ENCODE measurements at regions not wholly inside any gene's neighbourhood (a gene's known extent, or its start where the extent isn't known, plus 50 kb on each side); places are given as distances from the start of the nearest gene placed in this dataset.

DNA sequence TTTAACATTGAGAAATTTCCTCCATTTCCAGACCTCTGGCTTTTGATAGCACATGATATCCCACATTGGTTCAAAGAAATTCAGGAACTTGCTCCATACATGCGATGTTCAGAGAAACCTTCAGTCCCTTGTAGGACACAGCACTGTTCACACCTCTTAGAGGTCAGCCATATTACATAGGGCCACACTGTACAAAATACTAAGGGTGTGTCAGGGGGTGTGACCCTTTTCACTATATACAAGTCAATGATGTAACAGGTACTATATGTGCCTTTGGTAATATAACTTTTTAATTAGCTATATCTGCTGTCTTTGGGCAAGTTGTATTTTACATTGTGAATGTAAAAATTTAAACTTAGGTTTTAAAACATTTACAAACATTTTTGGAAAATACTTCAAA, 505.5 kb downstream of the ENC1 start:
- ATAC-seq (no peak), DNase-seq (no peak)
- H3K4me3 Mint-ChIP-seq = no peak overlapping the region
- H3K27me3 Mint-ChIP-seq = peaks cover 7 to 33% (median 11%) of the 10 kb centered on the region in 5 donors
- no peak overlapping the region for H3K27ac Mint-ChIP-seq
- H3K9me3 Mint-ChIP-seq = no peaks in the 10 kb centered on the region
- no peaks in the 10 kb centered on the region for H3K4me1 Mint-ChIP-seq
- POLR2A ChIA-PET = no interaction called here
- no peaks in the 10 kb centered on the region for H3K36me3 Mint-ChIP-seq

DNA sequence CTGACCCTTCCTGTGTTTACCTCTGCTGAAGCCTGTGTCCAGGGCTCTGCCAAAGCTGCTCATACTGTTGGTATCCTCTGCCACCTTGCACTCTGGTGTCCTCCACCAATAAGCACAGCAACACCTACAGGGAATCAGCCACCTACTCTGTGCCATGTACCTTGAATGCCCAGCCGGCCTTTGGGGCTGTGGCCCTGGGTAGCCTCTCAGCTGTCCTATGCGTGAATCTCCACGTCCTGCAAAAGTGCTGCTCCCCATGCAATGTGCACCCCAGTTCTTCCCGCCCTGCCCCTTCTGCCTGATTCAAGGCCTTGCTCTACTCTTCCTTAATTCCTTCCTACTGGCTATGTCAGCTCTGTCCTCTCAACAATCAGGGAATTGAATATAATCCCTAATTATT, 506.5 kb downstream of the ARHGEF28 start:
- DNase-seq = no peak
- Mint-ChIP-seq H3K4me3 (no peak overlapping the region), H3K27ac (peak overlapping the region in 1 of 10 donors; percentile 25), H3K4me1 (no peaks in the 10 kb centered on the region), H3K27me3 (peaks cover 4 to 41% (median 14%) of the 10 kb centered on the region in 5 donors), H3K36me3 (no peaks in the 10 kb centered on the region), H3K9me3 (no peaks in the 10 kb centered on the region)
- no peak for ATAC-seq
- POLR2A ChIA-PET = no interaction called here

DNA sequence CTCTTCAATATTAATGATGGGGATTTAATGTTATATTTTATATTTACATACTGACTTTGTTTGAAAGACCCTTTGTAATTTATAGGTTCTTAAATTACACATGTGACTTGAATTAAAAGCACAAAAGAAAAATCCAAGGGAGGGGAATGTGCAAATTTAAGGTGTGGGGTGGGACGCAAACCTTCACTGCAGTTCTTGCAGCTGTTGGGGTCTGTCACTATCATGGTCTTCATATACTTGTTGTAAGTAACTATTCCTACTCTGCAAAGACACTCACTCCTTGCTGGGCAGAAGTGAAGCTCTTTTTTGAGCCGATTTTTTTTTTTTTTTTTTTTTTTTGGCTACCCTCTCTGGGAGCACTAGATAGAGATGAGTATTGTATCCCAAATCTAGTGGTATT, 505.3 kb downstream of the ARHGEF28 start:
- H3K9me3 Mint-ChIP-seq = no peaks in the 10 kb centered on the region
- ATAC-seq (no peak), DNase-seq (no peak)
- peaks cover 1 to 41% (median 14%) of the 10 kb centered on the region in 5 donors for H3K27me3 Mint-ChIP-seq
- POLR2A ChIA-PET = no interaction called here
- no peak overlapping the region for H3K4me3 Mint-ChIP-seq
- H3K27ac Mint-ChIP-seq = no peak overlapping the region
- H3K4me1 Mint-ChIP-seq = no peaks in the 10 kb centered on the region
- H3K36me3 Mint-ChIP-seq = no peaks in the 10 kb centered on the region

DNA sequence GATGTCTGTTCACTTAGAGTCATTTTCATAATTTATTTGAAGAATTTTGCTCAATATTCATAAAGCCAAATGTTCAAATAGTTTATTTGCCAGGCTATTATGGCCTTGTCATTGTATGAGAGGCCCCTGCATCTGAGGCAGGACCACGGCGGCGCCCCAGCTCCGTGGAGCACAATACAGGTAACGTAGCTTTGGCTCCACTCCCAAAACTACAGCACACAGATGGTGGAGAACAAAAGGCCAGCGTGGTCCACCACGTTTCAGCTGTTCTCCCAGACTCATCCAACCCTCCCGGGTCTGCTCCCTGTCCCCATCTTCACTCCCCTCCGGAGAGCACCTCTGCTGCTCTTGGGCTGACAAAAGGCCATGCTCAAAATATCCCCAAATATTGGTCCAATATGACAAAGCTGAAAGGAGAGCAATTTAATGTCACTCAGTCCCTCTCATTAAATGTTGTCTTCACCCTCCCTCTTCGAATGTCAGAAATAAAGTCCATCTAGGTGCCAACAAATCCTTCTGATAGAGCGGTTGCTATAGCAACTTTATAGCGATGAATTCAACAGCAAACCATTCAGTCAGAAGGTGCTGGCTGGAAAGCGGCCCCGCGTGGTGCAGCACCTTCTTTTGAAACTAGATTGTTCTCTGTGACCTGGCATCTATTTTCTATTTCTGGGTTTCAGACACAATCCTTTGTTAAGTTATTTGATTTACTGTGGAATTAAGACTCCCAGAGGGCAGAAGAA, 504.3 kb downstream of the ARHGEF28 start:
- H3K36me3 Mint-ChIP-seq = no peaks in the 10 kb centered on the region
- H3K27ac Mint-ChIP-seq = no peak overlapping the region
- no peaks in the 10 kb centered on the region for H3K9me3 Mint-ChIP-seq
- no peaks in the 10 kb centered on the region for H3K4me1 Mint-ChIP-seq
- DNase-seq (no peak), ATAC-seq (no peak)
- peaks cover 1 to 41% (median 14%) of the 10 kb centered on the region in 5 donors for H3K27me3 Mint-ChIP-seq
- H3K4me3 Mint-ChIP-seq = no peak overlapping the region
- POLR2A ChIA-PET = no interaction called here

DNA sequence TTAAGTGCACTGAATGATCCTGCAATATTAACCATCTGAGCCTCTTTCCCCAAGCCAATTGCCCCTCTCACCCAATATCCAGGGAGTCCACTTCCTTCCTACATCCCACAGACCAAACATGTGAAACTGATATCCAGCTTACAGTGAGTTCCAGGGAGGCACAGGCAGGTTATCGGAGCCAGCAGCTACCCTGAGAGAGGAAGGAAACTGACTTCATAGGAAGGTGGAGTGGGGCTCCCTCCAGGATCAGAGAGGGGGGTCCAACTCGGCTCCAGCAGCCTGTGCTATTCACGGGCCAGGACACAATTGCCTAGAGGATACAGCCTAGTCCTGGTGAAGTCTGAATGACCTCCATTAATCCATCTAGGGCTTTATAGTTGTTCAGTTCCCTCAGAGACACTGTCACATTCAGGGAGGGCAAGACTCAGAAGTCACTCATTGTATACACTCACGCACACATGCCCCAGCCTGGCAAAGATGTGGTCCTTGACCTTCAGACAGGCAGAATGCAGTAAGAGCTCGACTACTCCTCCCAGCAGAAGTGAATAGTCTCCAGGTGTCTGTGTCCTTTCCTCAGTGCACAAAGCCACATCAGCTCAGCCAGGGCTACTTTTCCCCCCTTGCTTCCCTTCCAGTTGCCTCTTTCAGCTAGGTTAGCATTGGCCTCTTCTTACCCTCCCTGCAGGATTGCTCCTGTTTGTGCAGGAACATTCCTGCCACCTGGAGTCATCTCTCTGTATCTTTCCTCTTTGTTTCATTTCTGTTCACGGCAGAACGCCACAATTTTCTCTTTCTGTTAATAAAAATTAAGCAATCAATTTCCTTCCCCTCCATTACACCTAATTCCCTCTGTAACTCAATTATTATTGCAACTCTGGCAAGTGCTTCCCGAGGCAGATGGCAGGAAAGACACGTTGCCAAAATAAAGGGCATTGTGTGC, 501.7 kb downstream of the ARHGEF28 start:
- peak in 1 of 2 donors; percentile 20 for ATAC-seq
- no peaks in the 10 kb centered on the region for H3K36me3 Mint-ChIP-seq
- H3K27ac Mint-ChIP-seq = no peak overlapping the region
- peaks cover 1 to 21% (median 5%) of the 10 kb centered on the region in 5 donors for H3K27me3 Mint-ChIP-seq
- no peak overlapping the region for H3K4me3 Mint-ChIP-seq
- DNase-seq = no peak
- POLR2A ChIA-PET = no interaction called here
- H3K9me3 Mint-ChIP-seq = no peaks in the 10 kb centered on the region
- no peaks in the 10 kb centered on the region for H3K4me1 Mint-ChIP-seq

DNA sequence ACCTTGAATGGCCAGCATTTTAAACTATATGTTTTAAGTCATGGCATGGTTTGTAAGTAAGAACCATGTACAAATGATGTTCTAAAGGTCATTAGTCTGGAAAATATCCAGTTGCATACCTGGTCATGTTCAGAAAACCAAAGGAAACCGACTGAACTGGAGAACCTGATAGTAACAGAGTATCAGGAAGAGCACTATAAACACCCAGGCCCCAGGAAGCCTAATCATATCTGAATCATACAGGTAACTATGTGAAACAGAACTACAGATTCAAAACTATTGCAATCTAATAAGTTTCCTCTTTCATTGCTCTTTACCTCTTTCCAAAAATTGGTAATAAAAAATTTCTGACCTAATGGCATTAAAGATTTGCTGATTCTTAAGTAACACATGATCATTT, 500.3 kb downstream of the ARHGEF28 start:
- Mint-ChIP-seq H3K9me3 (no peaks in the 10 kb centered on the region), H3K4me1 (no peaks in the 10 kb centered on the region), H3K27ac (no peak overlapping the region), H3K4me3 (no peak overlapping the region), H3K36me3 (peaks cover 0 to 3% (median 0%) of the 10 kb centered on the region in 3 donors), H3K27me3 (peaks cover 0 to 17% (median 3%) of the 10 kb centered on the region in 5 donors)
- ATAC-seq = no peak
- POLR2A ChIA-PET = no interaction called here
- DNase-seq = no peak

DNA sequence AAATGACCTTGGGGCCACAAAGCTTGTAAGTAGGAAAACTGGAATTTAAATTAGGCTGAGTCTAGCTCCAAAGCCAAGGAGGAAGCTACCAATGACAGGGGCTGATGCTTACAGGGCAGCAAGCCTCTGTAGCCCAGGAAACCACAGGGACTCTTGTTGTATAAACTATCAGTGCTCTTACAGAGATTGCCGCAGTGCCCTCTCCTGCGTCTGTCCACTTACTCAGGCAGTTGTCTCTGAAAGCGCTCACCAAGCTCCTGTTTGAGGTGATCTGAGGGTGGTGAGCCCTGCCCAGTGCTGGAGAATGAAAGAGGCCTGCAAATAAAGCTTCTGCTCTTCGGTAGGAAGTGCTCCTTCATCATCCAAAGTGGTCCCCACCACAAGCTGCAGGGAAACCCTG, 498.8 kb downstream of the ARHGEF28 start:
- H3K27ac Mint-ChIP-seq = no peak overlapping the region
- peaks cover 0 to 9% (median 3%) of the 10 kb centered on the region in 5 donors for H3K27me3 Mint-ChIP-seq
- no peak overlapping the region for H3K4me3 Mint-ChIP-seq
- peaks cover 0 to 2% (median 0%) of the 10 kb centered on the region in 9 donors for H3K9me3 Mint-ChIP-seq
- DNase-seq (no peak), ATAC-seq (no peak)
- H3K36me3 Mint-ChIP-seq = peaks cover 0 to 3% (median 0%) of the 10 kb centered on the region in 3 donors
- POLR2A ChIA-PET = no interaction called here
- H3K4me1 Mint-ChIP-seq = no peaks in the 10 kb centered on the region

DNA sequence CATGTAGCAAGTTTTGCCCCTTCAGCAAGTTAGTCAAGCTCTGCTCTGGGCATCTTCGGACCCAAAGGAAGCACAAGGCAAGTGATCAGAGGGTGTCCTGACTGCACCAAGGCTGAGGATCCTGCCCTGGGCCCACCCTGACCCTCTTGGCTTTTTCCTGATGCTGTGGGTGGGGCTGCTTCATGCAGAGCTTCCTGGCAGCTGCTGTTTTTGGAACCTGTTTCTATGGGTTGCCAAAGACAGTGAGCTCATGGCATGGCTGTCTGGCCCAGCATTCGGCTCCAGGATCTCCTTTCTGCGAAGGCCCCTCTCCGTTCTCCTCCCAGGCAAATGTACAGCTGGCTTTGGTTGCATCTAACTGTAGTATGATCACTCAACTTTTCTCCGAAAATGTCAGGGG, 497.9 kb downstream of the ARHGEF28 start:
- peaks cover 0 to 3% (median 0%) of the 10 kb centered on the region in 3 donors for H3K36me3 Mint-ChIP-seq
- POLR2A ChIA-PET = no interaction called here

DNA sequence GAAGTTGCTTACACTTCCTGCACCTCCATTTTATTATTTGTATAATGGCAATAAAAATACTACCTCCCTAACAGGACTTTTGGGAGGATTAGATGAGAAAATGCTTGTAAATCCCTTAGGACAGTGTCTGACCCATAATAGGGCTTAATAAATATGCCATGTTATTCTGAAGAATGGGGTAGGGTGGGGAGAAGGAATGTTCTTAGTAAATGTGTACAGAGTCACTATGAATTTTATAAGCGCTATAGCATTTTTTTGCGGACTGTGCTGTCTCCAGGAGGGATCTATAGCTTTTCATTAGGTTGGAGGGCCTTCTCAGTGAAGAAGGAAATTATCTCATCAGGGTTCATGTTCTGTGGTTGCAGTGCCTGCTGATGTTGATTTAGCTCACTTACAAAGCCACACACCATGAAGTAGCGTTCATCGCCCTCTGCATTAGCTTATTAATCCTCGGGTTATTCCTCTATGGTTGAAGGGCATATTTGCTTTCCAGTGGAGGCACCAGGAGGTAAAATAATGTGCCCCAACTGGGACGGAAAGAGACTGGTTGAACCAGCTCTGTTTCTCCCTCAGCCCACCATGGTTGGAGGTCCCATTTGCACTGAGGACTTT, 497.1 kb downstream of the ARHGEF28 start:
- peaks cover 0 to 6% (median 0%) of the 10 kb centered on the region in 9 donors for H3K9me3 Mint-ChIP-seq
- ATAC-seq = no peak
- peaks cover 0 to 3% (median 0%) of the 10 kb centered on the region in 3 donors for H3K36me3 Mint-ChIP-seq
- no peaks in the 10 kb centered on the region for H3K4me1 Mint-ChIP-seq
- POLR2A ChIA-PET = no interaction called here
- H3K27me3 Mint-ChIP-seq = peaks cover 0 to 5% (median 2%) of the 10 kb centered on the region in 5 donors
- no peak overlapping the region for H3K27ac Mint-ChIP-seq
- DNase-seq = no peak
- H3K4me3 Mint-ChIP-seq = no peak overlapping the region

More for the DNA sequence above, 497.9 kb downstream of the ARHGEF28 start:
- Mint-ChIP-seq H3K9me3 (peaks cover 0 to 2% (median 0%) of the 10 kb centered on the region in 9 donors), H3K27me3 (peaks cover 0 to 9% (median 4%) of the 10 kb centered on the region in 5 donors), H3K4me1 (no peaks in the 10 kb centered on the region), H3K4me3 (no peak overlapping the region), H3K27ac (no peak overlapping the region)
- no peak for DNase-seq
- ATAC-seq = no peak

DNA sequence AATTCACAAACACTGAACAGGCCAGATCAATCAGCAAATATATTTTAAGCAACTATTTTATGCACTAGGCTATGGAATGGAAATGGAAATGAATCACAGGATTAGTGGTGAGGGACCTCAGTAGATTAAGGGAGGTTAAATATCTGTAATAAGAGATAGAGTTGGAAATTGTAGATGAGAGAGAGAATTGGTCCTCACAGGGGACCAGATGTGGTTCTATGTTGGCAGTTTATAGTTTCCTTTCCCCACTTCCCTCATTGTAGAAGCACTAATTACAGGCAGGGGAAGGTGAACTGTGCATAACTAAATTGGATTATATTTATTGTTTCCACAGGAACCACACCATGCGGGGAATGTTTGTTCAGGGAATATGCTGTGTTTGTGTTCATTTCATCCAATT, 496.2 kb downstream of the ARHGEF28 start:
- H3K4me3 Mint-ChIP-seq = no peak overlapping the region
- peaks cover 0 to 11% (median 0%) of the 10 kb centered on the region in 9 donors for H3K9me3 Mint-ChIP-seq
- no peak overlapping the region for H3K27ac Mint-ChIP-seq
- no peak for ATAC-seq
- POLR2A ChIA-PET = no interaction called here
- peaks cover 0 to 2% (median 0%) of the 10 kb centered on the region in 5 donors for H3K27me3 Mint-ChIP-seq
- DNase-seq = no peak
- peaks cover 0 to 3% (median 0%) of the 10 kb centered on the region in 3 donors for H3K36me3 Mint-ChIP-seq
- no peaks in the 10 kb centered on the region for H3K4me1 Mint-ChIP-seq

DNA sequence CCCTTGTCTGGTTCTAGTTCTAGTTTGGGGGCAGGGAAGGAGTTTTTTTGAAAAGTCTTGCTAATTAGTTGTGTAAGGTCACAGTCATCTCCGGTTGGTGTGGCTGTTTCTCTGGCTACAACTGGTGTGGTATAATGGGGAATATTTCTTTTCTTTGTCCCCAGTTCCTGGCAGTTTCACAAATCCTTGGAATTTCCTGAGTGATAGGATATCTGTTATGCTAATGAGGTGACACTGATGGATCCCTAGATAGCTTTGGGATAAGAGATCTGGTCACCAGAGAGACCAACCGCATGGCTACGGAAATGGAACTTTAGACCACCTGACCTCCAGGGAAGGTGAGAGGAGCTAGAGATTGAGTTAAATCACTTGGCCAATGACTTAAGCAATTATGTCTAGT, 494.6 kb downstream of the ARHGEF28 start:
- Mint-ChIP-seq H3K27me3 (peaks cover 0 to 2% (median 0%) of the 10 kb centered on the region in 5 donors), H3K4me3 (no peak overlapping the region), H3K9me3 (peaks cover 0 to 11% (median 0%) of the 10 kb centered on the region in 9 donors), H3K27ac (no peak overlapping the region), H3K36me3 (peaks cover 0 to 3% (median 0%) of the 10 kb centered on the region in 3 donors), H3K4me1 (no peaks in the 10 kb centered on the region)
- POLR2A ChIA-PET = no interaction called here
- ATAC-seq = no peak
- no peak for DNase-seq

DNA sequence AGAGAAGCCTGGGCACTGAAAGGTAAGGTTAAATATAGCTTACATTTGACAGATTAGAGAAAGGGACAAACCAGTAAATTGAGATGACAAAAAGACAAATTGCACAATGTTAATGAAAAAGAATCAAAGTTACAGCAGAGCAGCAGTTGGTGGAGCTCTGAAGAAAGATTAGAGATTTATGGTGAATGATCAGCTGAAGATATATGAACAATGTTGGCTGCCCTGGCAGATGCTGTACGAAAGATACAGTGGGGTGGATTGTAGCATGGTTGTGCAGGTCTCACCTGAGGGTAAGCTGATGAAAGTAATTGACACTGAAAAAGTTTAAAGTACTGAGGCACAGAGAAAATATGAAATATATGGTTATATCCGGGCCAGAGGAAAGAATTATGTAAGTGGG, 492.1 kb downstream of the ARHGEF28 start:
- Mint-ChIP-seq H3K36me3 (peaks cover 0 to 3% (median 0%) of the 10 kb centered on the region in 3 donors), H3K4me1 (no peaks in the 10 kb centered on the region), H3K4me3 (no peak overlapping the region), H3K27me3 (peaks cover 0 to 2% (median 1%) of the 10 kb centered on the region in 5 donors), H3K27ac (no peak overlapping the region), H3K9me3 (peaks cover 0 to 11% (median 0%) of the 10 kb centered on the region in 9 donors)
- DNase-seq (no peak), ATAC-seq (no peak)
- POLR2A ChIA-PET = no interaction called here

DNA sequence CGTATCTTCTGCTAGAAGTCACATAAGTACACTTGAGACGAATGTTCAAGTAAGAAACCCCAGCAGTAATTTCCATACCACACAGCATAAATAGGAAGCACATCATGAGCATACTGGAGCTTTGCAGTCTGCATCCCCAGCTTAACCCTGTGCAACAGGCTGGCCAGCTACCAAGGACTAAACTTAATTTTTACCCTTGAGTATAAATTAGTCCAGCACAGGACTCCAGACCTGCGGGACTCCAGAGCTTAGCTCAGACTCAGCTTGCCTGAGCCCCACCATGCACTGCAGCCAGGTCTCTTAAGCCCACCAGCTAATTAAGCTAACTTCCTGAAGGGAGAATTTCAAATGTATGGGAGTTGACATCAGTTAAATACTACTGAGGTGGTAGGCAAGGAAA, 491.0 kb downstream of the ARHGEF28 start:
- H3K27me3 Mint-ChIP-seq = peaks cover 2 to 9% (median 3%) of the 10 kb centered on the region in 5 donors
- no peaks in the 10 kb centered on the region for H3K4me1 Mint-ChIP-seq
- POLR2A ChIA-PET = no interaction called here
- H3K4me3 Mint-ChIP-seq = no peak overlapping the region
- H3K9me3 Mint-ChIP-seq = peaks cover 0 to 11% (median 0%) of the 10 kb centered on the region in 9 donors
- DNase-seq (no peak), ATAC-seq (no peak)
- H3K27ac Mint-ChIP-seq = no peak overlapping the region
- H3K36me3 Mint-ChIP-seq = peaks cover 0 to 3% (median 0%) of the 10 kb centered on the region in 3 donors

Data from naive thymus-derived CD8-positive, alpha-beta T cell (primary cell).